Naive B cell (primary cell): ENCODE measurements at regions not wholly inside any gene's neighbourhood (a gene's known extent, or its start where the extent isn't known, plus 50 kb on each side); places are given as distances from the start of the nearest gene placed in this dataset.
A peak's percentile ranks its signal among the peaks of the same experiment; 100 is the strongest.

Experiments
- ATAC-seq, 2 donors: fragments of 150-1000 bp; cut with Tn5 transposase; 2 replicates each; pipeline ENCODE4 v1.10.0; 2021; ENCODE audit warnings: low read depth in 2 of 2, mild to moderate bottlenecking in 2 of 2, moderate library complexity in 2 of 2
- DNase-seq: peaks from one replicate; pipeline ENCODE4 v3.0.0; 2022
- H3K27ac Mint-ChIP-seq, 6 donors: one replicate each; pipeline ENCODE4 v1.8.0; 2020 to 2022; ENCODE audit warnings: mild to moderate bottlenecking in 6 of 6, mixed read lengths in 6 of 6, moderate library complexity in 5 of 6, inconsistent platforms in 2 of 6
- H3K27me3 Mint-ChIP-seq, 3 donors: one replicate each; pipeline ENCODE4 v1.8.0; 2021 to 2022; ENCODE audit warnings: mixed read lengths in 3 of 3, mild to moderate bottlenecking in 1 of 3
- H3K36me3 Mint-ChIP-seq, 2 donors: one replicate each; pipeline ENCODE4 v1.8.0; 2020 to 2022; ENCODE audit warnings: mixed read lengths in 2 of 2, inconsistent platforms in 1 of 2, mild to moderate bottlenecking in 1 of 2
- H3K4me1 Mint-ChIP-seq, 3 donors: one replicate each; pipeline ENCODE4 v1.8.0; 2020 to 2022; ENCODE audit warnings: mixed read lengths in 3 of 3, inconsistent platforms in 1 of 3, mild to moderate bottlenecking in 1 of 3, moderate library complexity in 1 of 3
- H3K4me3 Mint-ChIP-seq, 8 donors: one replicate each; pipeline ENCODE4 v1.8.0; 2020 to 2022; ENCODE audit warnings: mild to moderate bottlenecking in 8 of 8, mixed read lengths in 8 of 8, moderate library complexity in 8 of 8, inconsistent platforms in 2 of 8
- H3K9me3 Mint-ChIP-seq, 7 donors: one replicate each; pipeline ENCODE4 v1.8.0; 2020 to 2022; ENCODE audit warnings: mixed read lengths in 7 of 7, mild to moderate bottlenecking in 5 of 7, inconsistent platforms in 2 of 7, moderate library complexity in 1 of 7

DNA sequence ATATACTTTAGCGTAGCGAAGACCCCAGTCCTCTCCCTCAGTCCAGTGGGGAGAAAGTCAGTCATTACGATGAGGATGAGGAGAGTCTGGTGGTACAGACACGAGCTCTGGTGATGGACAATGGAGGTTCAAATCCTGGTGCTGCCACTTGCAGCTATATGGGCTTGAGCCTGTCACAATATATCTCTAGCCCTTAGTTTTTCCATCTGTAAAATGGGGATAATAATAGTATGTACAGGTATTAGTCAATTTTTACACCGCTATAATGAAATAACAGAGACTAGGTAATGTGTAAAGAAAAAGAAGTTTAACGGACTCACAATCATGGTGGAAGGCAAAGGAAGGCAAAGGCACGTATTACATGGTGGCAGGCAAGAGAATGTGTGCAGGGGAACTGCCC, 237.9 kb downstream of the BCAS1 start:
- Mint-ChIP-seq H3K4me3 (peak overlapping the region in 2 of 8 donors; percentile 3 to 26), H3K4me1 (peaks cover 63 to 80% (median 64%) of the 10 kb centered on the region in 3 donors), H3K36me3 (peaks cover 0 to 5% of the 10 kb centered on the region in 2 donors), H3K27me3 (no peaks in the 10 kb centered on the region), H3K27ac (peak overlapping the region; percentile 2 to 98 (median 86)), H3K9me3 (peaks cover 0 to 4% (median 2%) of the 10 kb centered on the region in 7 donors)
- DNase-seq (no peak), ATAC-seq (no peak)

DNA sequence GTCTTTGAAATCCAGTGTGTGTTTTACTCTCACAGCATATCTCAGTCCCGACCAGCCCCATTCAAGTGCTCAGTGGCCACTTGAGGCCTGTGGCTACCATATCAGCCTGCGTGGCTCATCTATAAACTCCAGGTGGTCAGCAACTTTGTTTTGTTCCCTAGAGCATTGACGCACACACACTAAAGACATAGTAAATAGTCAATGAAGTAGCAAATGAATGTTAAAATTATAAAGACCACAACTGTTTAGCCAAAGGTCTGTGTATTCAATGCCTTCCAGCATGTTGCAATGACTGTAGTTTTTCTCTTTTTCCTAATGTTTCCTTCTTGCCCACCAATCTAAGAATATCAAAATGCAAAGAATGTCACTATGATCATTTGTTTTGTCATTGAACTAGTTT, 238.2 kb upstream of the ZNF217 start:
- peak overlapping the region in 1 of 8 donors; percentile 26 for H3K4me3 Mint-ChIP-seq
- peaks cover 0 to 4% (median 2%) of the 10 kb centered on the region in 7 donors for H3K9me3 Mint-ChIP-seq
- H3K27me3 Mint-ChIP-seq, result no peaks in the 10 kb centered on the region
- peak overlapping the region in 5 of 6 donors; percentile 2 to 97 (median 57) for H3K27ac Mint-ChIP-seq
- DNase-seq (no peak), ATAC-seq (no peak)
- H3K36me3 Mint-ChIP-seq, result peaks cover 0 to 5% of the 10 kb centered on the region in 2 donors
- peaks cover 65 to 83% (median 66%) of the 10 kb centered on the region in 3 donors for H3K4me1 Mint-ChIP-seq

DNA sequence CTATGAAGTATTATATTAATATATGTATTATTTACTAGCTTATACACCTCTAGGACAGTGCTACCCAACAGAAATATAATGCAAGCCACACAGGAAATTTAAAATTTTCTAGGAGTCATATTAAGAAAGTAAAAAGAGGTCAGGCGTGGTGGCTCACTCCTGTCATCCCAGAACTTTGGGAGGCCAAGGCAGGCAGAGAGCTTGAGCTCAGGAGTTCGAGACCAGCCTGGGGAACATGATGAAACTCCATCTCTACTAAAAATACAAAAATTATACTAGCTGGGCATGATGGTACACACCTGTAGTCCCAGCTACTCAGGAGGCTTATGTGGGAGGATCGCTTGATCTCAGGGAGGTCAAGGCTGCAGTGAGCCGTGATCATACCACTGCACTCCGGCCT, 237.6 kb upstream of the ZNF217 start:
- peaks cover 69 to 89% (median 72%) of the 10 kb centered on the region in 3 donors for H3K4me1 Mint-ChIP-seq
- peaks cover 0 to 4% (median 2%) of the 10 kb centered on the region in 7 donors for H3K9me3 Mint-ChIP-seq
- ATAC-seq (no peak), DNase-seq (no peak)
- peak overlapping the region in 1 of 8 donors; percentile 88 for H3K4me3 Mint-ChIP-seq
- H3K27me3 Mint-ChIP-seq, result no peaks in the 10 kb centered on the region
- peaks cover 0 to 5% of the 10 kb centered on the region in 2 donors for H3K36me3 Mint-ChIP-seq
- H3K27ac Mint-ChIP-seq, result peak overlapping the region in 4 of 6 donors; percentile 12 to 98 (median 93)

DNA sequence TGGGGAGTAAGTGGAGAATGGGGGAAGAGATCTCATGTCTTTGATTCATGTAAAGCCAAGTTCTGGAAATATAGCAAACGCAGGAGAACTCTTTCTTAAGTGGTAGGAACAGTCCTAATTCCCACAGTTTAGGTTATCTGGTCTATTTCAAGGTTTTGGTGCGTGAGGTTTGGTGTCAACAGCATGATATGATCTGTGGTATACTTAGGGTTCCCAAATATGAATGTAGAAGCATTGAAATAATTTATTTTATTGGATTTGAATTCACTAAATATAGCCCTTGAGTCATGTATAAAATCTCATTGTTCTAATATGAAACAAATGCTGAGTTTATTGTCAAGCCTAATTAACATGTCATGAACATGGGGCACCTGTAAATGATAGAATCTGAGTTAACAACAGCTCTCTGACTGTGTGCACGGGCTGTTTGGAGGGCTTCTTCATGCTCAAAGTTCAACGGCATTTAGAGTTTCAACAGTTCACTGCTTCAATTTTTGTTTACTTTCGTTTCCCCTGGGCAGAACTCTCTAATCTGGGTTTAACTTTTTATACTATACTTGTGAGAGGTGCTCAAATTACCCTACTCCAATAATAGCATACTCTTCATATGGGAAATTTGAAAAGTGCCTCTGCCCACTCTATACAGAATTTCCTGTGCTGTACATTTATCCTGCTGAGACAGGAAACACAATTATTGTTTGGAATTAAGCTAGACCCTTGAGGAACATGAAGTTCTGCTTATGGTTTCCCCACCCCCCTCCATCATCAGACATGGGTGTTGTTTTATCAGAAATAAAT, 236.3 kb upstream of the ZNF217 start:
- H3K9me3 Mint-ChIP-seq, result peaks cover 0 to 4% (median 2%) of the 10 kb centered on the region in 7 donors
- peak overlapping the region; percentile 92 to 98 (median 97) for H3K27ac Mint-ChIP-seq
- H3K4me3 Mint-ChIP-seq, result peak overlapping the region; percentile 75 to 89 (median 85)
- ATAC-seq (peak; percentile 61 to 62), DNase-seq (peak; percentile 55)
- peaks cover 61 to 85% (median 65%) of the 10 kb centered on the region in 3 donors for H3K4me1 Mint-ChIP-seq
- no peaks in the 10 kb centered on the region for H3K27me3 Mint-ChIP-seq
- H3K36me3 Mint-ChIP-seq, result peaks cover 0 to 5% of the 10 kb centered on the region in 2 donors

DNA sequence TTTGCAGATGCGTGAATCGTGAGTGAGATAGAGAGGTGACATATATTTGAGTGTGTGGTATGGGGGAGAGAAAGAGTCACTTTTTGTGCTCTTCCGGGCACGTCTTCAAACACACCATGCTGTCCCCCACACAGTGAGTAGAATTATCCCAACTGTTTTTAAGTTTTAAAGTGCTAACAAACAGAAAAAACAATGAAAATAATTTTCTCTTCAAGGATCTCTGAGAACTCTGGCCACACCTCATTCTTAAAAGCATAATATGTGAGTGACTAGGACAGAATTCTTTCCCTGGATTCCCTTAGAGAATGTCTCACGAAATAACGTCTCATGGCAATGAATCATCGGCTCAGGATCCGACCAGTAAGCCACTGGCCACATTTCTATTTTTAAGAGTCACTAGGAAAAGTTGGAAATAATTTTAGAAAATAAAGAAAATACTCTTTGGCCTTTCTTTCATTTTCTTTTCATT, 235.7 kb upstream of the ZNF217 start:
- peak overlapping the region; percentile 75 to 89 (median 85) for H3K4me3 Mint-ChIP-seq
- DNase-seq (no peak), ATAC-seq (no peak)
- H3K4me1 Mint-ChIP-seq, result peaks cover 59 to 79% (median 63%) of the 10 kb centered on the region in 3 donors
- peak overlapping the region; percentile 92 to 98 (median 97) for H3K27ac Mint-ChIP-seq
- peaks cover 0 to 4% (median 2%) of the 10 kb centered on the region in 7 donors for H3K9me3 Mint-ChIP-seq
- H3K36me3 Mint-ChIP-seq, result peaks cover 0 to 5% of the 10 kb centered on the region in 2 donors
- no peaks in the 10 kb centered on the region for H3K27me3 Mint-ChIP-seq

DNA sequence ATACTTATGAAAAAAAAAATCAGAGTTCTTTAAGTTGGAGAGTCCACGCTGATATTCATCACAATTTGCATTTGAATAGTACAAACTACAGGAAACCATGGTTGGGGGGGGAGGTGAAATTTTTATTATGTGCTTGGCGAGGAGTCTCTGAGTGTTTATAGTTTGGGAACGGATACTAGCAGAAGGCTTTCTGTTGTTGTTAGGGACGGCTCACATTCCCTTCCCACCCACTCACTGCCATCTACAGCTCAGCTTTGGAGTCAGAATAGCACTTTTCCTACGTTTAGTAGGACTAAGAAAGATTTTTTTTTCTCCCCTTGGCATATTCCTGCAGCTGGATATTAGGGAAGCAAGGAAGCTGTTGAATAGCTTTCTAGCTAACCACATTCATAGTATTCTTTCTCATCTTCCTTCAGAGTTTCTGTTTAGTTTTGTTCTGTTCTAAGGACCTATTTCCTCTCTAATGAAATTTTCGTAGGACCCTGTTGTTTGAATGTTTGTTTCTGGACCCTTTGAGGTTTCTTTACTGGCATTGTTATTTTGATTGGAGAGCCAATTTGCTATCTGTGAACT, 235.1 kb upstream of the ZNF217 start:
- H3K9me3 Mint-ChIP-seq, result peaks cover 0 to 4% (median 2%) of the 10 kb centered on the region in 7 donors
- ATAC-seq, result no peak
- peak overlapping the region; percentile 75 to 89 (median 85) for H3K4me3 Mint-ChIP-seq
- peak overlapping the region; percentile 92 to 98 (median 97) for H3K27ac Mint-ChIP-seq
- H3K27me3 Mint-ChIP-seq, result no peaks in the 10 kb centered on the region
- DNase-seq, result no peak
- peaks cover 0 to 5% of the 10 kb centered on the region in 2 donors for H3K36me3 Mint-ChIP-seq
- peaks cover 55 to 74% (median 61%) of the 10 kb centered on the region in 3 donors for H3K4me1 Mint-ChIP-seq

DNA sequence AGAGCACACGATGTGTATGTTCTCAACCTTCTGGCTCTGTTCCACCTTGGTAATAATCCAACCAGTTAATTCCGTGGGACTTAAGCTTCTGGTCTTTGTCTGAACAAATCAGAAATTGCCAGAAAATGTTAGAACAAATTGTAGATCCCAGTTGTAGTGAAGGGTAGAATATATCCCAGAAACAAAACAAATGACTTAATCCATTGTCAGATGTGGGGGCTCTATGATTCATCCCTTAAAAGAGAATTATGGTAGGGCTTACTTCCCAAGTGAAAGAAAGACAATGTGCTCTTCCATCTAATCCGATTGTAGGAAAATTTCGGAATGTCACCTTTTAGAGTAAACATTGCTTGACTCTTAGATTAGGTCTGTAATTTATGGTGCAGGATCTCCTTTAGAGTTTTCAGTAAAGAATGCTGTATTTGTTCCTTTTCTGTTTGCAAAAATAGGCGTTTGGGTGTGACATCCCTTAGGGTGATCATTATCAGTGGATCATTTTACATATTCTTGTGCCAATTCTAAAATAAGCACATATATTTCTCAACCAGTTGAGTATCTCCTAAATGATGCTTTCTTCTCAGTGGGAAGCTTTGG, 234.5 kb upstream of the ZNF217 start:
- H3K27me3 Mint-ChIP-seq, result no peaks in the 10 kb centered on the region
- DNase-seq (no peak), ATAC-seq (no peak)
- H3K27ac Mint-ChIP-seq, result peak overlapping the region; percentile 92 to 98 (median 97)
- H3K4me3 Mint-ChIP-seq, result peak overlapping the region in 7 of 8 donors; percentile 75 to 88 (median 83)
- H3K9me3 Mint-ChIP-seq, result peaks cover 0 to 4% (median 2%) of the 10 kb centered on the region in 7 donors
- peaks cover 50 to 68% (median 57%) of the 10 kb centered on the region in 3 donors for H3K4me1 Mint-ChIP-seq
- peaks cover 0 to 5% of the 10 kb centered on the region in 2 donors for H3K36me3 Mint-ChIP-seq

DNA sequence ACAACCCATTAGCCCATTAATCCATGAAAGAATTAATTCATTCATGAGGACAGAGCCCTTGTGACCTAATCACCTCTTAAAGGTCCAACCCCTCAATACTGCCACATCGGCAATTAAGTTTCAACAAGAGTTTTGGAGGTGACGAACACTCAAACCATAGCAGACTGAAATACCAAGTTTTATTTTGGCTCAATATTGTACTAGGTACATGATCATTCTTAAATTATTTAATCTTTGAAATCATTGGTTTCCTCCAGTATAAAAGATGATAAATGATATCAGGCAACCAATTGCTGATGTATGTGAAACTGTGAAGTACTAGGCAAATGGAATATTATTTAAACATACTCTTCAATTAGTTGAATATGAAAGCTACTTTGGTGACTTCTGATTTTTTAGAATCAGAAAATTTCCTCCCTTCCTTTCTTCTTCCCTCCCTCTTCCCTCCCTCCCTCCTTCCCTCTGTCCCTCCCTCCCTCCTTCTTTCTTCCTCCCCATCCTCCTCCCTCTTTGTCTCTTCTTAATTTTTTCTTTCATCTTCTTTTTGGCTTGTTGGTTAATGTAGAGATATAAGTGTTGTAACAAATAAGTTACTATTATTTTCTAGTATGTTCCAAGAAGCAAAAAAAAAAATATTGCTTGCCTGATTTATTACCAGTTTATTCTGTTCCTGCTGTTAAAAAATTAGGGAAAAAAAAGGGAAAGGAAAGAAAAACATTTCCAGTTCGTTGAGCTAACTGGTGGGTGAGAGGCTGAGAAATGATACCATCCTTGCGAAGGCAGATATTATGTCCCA, 233.9 kb upstream of the ZNF217 start:
- Mint-ChIP-seq H3K27ac (peak overlapping the region; percentile 49 to 98 (median 87)), H3K36me3 (peaks cover 0 to 3% of the 10 kb centered on the region in 2 donors), H3K9me3 (peaks cover 0 to 2% (median 0%) of the 10 kb centered on the region in 7 donors), H3K4me1 (peaks cover 50 to 64% (median 60%) of the 10 kb centered on the region in 3 donors), H3K4me3 (peak overlapping the region in 7 of 8 donors; percentile 50 to 88 (median 79)), H3K27me3 (no peaks in the 10 kb centered on the region)
- DNase-seq (no peak), ATAC-seq (no peak)

DNA sequence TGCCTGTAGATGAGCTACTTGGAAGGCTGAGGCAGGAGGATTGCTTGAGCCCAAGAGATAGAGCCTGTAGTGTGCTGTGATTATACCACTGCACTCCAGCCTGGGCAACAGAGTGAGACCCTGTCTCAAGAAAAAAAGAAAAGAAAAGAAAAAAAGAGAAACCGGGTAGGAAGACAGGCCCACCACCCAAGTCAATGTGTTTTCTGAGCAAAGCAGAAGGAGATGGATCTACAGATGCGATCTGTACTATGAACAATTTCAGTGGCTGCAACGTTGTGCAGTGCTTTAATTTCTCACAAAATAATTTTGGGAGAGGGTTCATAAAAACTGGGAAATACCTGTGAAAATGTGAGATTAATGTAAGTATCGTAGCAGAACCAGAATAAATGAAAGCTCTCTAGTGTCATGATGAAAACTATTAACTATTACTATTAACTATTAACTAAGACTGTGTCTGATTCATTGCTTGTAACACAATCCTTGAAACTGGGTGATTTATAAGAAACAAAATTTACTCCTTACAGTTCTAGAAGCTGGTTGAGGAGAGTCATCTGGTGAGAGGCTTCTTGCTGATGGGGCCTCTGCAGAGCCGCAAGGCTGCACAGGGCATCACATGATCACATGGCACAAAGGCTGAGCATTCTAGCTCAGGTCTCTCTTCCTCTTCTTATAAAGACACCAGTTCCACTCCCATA, 233.1 kb upstream of the ZNF217 start:
- no peaks in the 10 kb centered on the region for H3K27me3 Mint-ChIP-seq
- DNase-seq (peak; percentile 59), ATAC-seq (peak; percentile 89)
- H3K36me3 Mint-ChIP-seq, result no peaks in the 10 kb centered on the region
- H3K4me1 Mint-ChIP-seq, result peaks cover 50 to 57% (median 52%) of the 10 kb centered on the region in 3 donors
- peak overlapping the region; percentile 49 to 97 (median 78) for H3K27ac Mint-ChIP-seq
- H3K4me3 Mint-ChIP-seq, result peak overlapping the region; percentile 50 to 88 (median 76)
- H3K9me3 Mint-ChIP-seq, result no peaks in the 10 kb centered on the region

DNA sequence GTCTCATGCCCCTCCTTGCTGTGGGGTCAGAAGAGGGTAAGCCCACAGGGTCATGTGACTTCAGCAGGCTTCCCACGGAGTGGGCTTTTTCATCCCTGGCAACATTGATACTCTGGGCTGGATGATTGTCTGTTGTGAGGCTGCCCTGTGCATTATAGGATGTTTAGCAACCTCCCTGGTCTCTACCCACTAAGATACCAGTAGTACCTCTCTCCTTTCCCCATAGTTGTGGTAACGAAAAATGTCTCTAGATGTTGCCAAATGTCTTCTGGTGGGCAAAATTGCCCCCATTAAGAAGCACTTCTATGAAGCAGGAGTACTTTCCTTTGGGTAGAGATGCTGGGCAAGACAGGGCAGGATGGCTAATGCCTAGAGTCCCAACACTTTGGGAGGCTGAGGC, 232.5 kb upstream of the ZNF217 start:
- peak overlapping the region in 3 of 8 donors; percentile 23 to 79 (median 29) for H3K4me3 Mint-ChIP-seq
- H3K27ac Mint-ChIP-seq, result peak overlapping the region in 3 of 6 donors; percentile 53 to 97 (median 87)
- H3K27me3 Mint-ChIP-seq, result no peaks in the 10 kb centered on the region
- H3K9me3 Mint-ChIP-seq, result no peaks in the 10 kb centered on the region
- ATAC-seq, result no peak
- peaks cover 49 to 55% (median 52%) of the 10 kb centered on the region in 3 donors for H3K4me1 Mint-ChIP-seq
- no peaks in the 10 kb centered on the region for H3K36me3 Mint-ChIP-seq
- DNase-seq, result no peak

DNA sequence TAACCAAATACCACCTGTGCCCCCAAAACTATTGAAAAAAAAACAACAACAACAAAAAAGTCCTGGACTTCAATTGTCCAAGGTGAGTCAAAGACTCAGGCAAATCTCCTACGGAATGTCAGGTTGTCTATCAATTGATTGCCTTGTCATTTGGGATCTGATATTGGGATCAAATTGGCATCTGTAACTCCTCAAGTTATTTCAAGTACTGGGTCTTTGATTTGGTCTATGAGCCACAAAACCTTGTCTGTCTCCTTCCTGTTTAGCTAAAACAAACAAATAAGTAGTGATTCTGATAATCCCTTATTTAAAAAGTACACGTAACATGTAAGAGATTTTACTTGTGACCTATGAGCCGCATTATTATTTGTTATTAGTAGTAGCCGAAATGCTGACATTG, 231.6 kb upstream of the ZNF217 start:
- ATAC-seq, result no peak
- no peak overlapping the region for H3K27ac Mint-ChIP-seq

DNA sequence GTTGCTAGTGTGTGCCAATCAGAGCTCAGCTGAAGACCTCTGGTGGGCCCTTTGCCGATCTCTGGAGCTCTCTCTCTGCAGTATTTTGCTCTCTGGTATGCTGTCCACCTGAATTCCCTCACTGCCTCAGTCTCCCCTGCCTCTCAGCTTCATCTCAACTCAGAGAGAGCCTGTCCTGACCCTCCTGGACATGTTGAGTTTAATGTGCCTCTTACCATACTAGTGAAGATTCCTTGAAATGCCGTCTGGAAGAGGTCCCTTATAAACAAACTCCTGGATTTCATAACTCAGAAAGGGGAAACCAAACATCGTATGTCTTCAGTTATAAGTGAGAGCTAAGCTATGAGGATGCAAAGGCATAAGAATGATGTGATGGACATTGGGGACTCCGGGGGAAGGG, 231.1 kb upstream of the ZNF217 start:
- H3K27ac Mint-ChIP-seq, result no peak overlapping the region
- H3K36me3 Mint-ChIP-seq, result no peaks in the 10 kb centered on the region
- no peak for DNase-seq
- no peaks in the 10 kb centered on the region for H3K27me3 Mint-ChIP-seq
- ATAC-seq, result no peak
- H3K9me3 Mint-ChIP-seq, result no peaks in the 10 kb centered on the region
- H3K4me3 Mint-ChIP-seq, result peak overlapping the region in 1 of 8 donors; percentile 29
- peaks cover 36 to 44% (median 41%) of the 10 kb centered on the region in 3 donors for H3K4me1 Mint-ChIP-seq

More for the DNA sequence above, 231.6 kb upstream of the ZNF217 start:
- H3K9me3 Mint-ChIP-seq, result no peaks in the 10 kb centered on the region
- H3K4me3 Mint-ChIP-seq, result no peak overlapping the region
- H3K36me3 Mint-ChIP-seq, result no peaks in the 10 kb centered on the region
- peaks cover 41 to 49% (median 46%) of the 10 kb centered on the region in 3 donors for H3K4me1 Mint-ChIP-seq
- H3K27me3 Mint-ChIP-seq, result no peaks in the 10 kb centered on the region
- no peak for DNase-seq
